Activated CD4-positive, CD25-positive, alpha-beta regulatory T cell (primary cell): ENCODE measurements at regions not wholly inside any gene's neighbourhood (a gene's known extent, or its start where the extent isn't known, plus 50 kb on each side); places are given as distances from the start of the nearest gene placed in this dataset.
"Not testable (repeated sequence)": the region's sequence is repeated elsewhere in the genome, so short reads cannot be mapped to it uniquely, and the experiment has no call there.

Source experiments
- DNase-seq, 4 experiments: peaks; one replicate each; lab custom pipeline; 2025; lab: John Stamatoyannopoulos, UW

DNA sequence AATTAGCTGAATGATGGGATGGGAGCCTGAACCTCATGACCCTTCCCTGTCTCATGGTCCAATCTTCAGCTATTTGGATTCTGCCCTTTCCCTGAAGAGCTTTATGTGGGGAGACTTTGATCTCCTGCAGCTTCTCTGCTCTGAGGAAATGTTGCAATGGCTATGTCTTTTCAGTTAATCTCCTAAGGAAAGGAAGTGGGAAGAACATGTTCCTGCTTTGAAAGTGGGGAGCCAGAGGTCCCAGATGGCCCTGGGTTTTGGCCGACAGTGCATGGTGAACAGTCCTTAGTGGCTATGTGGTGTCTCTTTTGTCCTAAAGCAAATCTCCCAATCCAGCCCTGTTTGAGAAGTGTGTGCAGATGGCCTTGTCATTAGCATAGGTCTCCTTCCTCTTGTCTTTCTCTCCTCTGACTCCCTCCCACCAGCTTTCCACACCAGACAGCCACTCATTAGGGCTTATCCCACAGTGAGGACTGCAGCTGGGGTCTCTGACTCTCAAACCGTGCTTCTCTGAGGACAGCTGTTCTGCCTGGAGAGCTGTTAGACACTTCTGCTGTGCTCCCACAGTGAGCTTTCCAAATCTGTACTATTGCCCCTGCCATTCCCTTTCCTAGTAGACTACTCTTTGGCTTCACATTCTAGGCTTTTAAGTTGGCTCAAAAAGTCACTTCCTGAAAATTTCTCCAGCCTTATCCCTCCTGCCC, 365.8 kb upstream of the UMPS start:
- DNase-seq: no peak

DNA sequence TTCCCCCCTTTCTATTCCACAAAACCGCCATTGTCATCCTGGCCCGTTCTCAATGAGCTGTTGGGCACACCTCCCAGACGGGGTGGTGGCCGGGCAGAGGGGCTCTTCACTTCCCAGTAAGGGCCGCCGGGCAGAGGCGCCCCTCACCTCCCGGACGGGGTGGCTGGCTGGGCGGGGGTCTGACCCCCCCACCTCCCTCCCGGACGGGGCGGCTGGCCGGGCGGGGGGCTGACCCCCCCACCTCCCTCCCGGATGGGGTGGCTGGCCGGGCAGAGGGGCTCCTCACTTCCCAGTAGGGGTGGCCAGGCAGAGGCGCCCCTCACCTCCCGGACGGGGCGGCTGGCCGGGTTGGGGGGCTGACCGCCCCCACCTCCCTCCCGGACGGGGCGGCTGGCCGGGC, 363.6 kb upstream of the UMPS start:
- not testable (repeated sequence) for DNase-seq

DNA sequence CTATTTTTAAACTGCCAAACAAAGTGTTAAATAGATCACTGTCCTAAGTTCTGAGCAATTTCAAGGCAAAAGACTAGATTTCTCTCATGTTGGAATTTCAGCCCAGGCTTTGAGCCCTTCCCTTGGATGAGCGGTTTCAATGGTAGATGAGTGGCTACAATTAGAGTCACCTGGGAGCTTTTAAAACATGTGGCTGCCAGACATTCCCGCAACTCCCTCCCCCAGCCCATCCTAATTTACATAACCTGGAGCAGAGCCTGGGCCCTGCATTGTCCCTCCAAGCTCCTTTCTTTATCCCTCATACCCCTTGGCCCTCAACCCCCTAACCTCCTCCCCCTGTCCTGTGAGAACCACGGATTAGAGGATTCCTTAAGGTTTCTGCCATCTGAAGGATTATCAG, 357.5 kb upstream of the UMPS start:
- DNase-seq: no peak

DNA sequence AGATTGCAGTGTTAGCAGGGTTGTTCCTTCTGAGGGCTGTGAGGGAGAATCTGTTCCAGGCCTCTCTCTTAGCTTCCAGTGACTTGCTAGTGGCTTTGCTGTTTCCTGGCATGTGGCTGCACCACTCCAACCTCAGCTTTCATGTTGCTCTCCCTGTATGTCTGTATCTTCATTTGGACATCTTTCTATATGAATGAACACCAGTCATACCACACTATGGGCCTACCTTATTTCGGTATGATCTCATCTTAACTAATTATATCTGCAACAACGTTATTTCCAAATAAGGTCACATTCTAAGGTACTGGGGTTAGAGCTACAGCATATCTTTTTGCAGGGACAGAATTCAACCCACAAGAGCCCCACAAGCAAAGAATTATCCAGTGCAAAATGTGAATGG, 356.7 kb upstream of the UMPS start:
- DNase-seq: no peak

DNA sequence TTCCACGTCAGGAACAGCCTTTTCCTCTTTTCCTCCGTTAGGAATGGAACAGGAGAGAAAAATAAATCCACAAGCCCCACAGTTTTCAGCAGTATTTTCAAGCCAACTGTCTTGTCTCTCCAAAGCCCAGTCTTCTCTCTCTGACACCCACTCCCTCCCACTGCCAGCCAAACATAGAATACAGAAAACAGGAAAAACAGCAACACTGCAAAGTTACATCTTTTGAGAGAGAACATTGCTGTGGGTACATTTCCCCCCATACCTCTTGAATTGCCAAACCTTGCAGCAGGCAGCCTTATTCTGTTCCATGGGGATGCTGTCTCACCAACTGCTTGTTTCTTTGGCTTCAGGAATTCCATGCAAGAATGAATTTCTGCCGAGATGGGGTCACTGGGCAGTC, 355.7 kb upstream of the UMPS start:
- DNase-seq: no peak

DNA sequence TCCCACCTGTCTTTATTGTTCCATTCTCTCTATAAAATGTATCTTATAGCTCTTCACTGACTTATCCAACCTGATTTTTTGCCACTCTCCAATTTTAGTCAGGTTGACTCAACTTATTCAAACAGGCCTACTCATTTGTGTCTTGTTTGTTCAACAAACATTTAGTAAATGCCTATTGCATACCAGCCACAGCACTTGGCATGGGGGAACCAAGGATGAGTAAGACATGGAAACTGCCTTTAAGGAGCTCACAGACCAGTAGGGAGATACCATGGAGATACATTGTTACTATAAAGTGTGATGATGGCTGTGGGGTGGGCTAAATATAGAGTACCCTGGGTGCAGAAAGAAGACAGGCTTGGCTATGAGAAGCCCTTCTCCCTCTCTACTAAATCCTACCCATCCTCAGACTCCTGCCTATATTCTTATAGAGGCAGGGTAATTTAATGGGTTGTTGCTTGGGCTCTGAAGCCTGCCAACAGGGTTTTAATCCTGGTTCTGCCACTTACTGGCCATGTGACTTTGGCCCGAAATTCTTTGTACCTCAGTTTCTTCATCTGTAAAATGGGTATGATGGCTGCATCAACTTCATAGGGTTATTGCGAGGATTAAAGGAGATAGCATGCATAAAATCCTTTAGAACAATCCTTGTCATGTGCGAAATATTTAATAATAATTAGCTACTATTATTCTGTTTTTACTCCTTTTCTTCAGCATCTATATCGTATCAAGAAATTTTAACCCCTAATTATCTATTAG, 348.5 kb upstream of the UMPS start:
- DNase-seq: no peak

DNA sequence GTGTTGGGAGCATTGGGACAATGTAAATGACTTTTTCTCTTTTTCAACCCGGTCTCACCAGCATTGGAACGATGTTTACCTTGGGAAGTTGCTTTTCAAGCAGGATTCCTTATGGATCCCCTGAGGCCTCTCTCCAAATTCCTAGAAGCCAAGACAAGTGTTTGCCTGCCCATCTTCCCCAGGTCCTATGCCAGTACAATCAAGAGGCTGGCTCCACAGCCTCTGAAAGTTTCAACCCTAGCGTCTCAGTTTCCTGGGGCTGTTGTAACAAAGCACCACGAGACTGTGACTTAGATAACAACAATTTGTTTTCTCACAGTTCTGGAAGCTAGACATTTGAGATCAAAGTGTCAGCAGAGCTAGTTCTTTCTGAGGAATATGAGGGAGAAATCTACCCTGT, 347.2 kb upstream of the UMPS start:
- DNase-seq: no peak

DNA sequence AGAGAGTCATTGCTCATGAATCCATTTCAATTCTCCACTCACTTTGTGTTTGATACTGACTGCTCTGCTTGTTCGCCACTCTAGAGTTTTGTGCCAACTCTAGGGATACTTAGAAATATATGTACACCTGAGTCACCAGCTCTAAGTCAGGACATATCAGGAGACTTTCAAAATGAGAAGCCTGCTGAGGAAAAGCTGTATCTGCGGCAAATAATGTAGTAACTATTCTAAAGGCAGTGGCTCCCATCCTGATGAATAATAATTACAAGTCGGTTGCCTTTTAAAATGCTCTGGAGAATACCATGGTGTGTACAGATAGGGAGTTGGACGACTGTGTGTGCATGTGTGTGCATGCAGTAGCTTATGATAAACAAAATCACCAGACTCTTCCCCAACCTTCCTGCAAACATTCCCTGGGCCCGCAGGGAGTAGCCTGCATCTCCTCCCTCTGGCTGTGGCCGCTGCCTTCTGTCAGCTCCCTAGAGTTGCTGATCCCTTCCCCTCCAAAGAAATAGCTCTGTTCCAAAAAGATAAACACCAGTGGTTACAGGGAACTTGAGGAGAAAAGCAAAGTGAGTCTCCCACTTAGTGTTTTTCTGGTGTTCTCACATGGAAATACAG, 346.3 kb upstream of the UMPS start:
- no peak for DNase-seq

DNA sequence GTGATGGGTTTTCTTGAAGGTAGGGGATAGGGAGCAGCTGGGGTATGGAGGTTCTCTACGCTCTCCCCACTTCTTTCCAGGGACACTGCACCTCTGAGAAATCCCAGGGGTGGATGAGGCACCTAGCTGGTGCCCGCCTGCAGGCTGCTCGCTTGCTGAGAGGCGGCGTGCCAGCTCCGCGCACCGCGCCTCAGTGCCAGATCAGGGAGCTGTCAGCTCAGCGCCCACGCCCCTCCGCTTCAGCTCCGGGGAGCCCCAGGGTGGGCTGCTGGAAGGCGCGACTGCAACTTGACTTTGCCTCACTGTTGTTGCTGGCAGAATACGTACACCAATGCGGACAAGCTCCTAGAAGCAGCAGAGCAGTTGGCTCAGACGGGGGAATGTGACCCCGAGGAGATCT, 345.7 kb upstream of the UMPS start:
- no peak for DNase-seq

DNA sequence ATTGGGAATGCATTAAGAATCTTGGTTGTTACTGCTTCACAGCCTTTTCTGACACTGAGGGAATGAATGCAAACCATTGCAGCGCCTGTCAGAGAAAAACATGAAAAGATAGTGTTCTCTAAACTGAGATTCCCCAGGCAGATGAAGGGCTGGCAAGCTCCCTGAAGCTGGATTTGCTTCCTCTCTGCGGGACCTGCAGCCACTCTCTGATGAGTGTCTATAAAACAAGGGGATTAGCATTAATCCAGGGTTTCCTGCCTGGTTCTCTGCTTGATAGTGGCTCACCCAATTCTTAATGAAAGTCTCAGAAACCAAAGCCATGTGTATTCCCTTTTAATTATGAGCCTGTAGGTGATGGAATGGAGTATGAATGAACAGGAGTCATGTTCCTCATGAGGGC, 344.3 kb upstream of the UMPS start:
- no peak for DNase-seq

DNA sequence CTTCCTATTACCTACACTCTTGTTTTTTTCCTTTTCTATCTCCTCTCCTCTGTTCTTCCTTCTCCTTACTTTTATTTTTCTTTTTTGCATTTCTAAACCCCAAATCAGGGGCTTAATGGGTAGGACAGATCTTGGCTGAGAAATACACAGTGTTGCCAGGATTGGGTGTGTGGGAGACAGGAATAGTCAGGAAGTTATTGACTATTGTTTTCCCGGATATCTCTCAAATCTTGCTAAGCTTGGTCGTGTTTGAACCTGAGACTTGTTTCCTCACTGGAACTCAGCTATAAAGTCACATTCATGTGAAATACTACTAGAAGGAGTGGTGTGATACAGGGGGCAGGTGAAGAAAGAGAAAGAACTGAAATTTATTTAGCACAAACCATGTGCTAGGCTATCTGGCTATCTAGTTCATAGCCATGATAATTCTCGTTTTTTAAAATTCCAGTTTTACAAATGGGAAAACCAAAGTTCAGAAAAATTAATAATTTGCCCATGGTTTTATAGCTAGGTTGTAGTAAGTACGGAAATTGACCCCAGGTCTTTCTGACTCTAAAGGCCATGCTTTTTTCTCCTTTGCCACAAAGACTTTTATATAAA, 343.2 kb upstream of the UMPS start:
- DNase-seq: no peak

DNA sequence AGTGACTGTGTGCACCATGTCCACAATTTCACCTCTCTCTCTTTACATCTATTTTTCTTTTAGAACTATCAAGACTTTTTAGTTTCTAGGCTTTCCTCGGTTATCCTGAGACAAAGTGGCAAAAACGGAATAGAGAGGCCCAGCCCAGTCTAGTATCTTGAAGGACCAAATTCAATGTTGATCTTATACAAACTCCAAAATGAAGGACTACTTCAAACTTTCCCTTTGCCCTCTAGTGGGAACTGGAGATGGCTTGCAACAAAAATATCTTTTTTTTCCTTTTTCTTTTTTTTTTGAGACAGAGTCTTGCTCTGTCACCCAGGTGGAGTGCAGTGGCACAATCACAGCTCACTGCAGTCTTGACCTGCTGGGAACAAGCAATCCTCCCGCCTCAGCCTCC, 338.5 kb upstream of the UMPS start:
- no peak for DNase-seq

DNA sequence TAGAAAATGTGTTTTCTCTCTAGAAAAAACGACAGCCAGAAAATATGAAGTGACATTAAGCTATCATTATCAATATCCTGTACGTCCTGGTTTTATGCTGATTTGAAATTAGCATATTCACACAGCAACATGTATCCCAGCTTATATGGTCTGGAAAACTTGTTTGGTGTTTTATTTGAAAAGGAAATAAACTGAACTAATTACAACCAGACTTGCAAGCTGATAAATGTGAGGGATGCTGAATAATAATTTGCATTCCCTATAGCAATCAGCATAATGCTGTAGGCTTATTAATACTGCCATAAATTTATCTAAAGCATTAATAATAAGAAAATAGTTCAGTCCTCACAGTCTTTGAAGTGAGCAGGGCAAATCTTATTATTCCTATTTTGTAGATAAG, 336.9 kb upstream of the UMPS start:
- no peak for DNase-seq

DNA sequence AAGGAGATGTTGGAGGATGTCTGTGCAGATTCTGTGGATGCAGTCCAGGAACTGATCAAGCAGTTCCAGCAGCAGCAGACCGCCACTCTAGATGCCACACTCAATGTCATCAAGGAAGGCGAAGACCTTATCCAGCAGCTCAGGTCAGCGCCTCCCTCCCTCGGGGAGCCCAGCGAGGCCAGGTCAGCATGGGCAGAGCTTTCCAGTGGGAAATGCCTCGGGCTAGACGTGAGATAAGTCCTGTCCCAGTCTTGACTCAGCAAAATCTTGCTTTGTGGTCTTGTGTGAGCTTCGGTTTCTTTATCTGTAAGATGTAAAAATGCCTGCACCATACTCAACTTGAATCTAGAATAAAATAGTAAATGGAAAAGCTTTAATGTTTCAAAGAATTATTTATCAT, 335.1 kb upstream of the UMPS start:
- DNase-seq: no peak

DNA sequence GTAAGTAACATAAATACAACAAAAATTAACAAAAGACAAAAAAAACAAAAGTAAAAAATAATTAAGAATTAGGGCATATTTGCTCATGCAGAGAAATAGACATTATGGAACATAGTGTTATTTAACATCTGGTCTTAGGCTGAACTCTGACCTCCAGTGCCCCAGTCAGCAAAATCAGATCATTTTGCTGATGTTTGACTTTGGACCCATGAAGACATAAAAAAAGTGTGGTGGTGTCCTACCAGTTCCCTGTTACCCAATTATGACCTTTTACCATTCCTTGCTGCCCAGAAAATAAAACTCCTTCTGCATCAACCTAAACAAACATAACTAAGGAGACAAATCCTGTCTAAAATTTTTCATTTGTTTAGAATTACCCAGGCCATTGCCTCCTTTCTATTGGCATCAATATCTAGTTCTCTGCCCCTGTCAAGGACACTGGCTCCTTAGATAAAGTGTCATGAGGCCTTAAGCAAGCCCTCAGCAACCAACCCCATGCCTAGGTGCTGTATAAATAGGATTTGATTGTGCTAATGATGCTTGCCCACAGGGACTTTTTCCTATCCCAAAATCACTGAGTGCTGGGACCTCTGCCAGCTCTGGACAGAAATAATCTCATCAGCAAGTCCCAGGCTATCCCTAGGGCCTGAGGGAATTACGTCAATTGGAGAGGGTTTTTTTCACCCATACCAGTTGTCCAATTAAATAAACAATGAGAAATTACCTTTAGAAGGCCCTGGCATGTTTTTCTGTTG, 334.5 kb upstream of the UMPS start:
- DNase-seq: no peak

DNA sequence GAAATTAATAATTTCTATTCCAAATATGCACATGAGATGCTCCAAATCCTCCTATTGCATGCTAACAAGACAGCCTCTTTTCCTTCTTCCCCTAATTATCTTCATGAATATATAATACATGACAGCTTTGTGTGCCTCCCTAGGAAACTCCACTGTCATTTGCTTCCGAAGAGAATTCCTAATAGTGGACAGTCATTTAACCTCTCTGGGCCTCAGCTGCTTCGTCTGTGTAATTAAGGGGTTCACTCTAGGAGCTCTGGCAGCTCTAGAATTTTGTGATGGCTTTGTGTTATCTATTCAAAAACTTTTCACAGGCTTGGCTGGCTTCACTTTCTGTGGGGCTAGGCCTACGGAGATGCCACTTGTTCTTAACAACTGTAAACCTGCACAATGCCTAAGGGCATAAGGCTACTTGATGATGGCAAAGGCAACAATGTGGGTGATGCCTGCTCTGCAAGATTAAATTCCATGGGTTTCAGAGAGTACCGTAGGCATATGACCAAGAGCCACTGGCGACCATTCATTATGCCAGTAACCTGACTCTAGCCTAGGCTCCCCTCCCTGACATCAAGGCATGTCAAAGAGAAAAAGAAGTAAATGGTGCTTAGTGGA, 333.8 kb upstream of the UMPS start:
- DNase-seq: no peak

DNA sequence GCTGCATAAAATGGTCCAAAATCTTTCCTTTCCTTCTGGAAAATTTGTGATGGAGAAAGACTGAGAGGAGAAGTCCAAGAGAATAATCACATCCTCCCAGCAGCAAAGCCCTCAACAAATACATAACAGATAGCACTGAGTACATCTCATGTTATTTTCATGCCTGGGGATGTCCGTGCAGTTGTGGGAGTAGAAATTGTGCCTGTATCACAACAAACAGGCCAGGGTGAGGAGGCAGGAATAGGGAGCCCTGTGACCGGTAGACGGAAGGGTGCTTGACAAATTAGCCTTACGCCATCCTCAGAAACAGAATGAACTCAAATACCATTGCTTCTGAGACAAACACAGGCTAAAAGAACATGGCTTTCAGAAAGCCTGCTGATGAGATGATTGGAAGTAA, 333.2 kb upstream of the UMPS start:
- DNase-seq: no peak

DNA sequence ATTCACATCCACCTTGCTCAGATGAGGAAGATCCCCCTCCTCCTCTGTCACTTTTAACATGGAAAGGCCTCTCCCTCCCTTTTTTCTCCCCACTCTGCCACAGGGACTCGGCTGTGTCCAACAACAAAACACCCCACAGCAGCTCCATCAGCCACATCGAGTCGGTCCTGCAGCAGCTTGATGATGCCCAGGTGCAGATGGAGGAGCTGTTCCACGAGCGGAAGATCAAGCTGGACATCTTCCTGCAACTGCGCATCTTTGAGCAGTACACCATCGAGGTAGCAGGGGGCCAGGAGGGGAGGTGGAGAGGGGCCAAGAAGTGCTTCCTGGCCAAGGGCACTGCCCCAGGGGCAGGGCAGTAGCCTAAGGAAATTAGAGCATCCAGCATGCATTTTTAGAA, 331.7 kb upstream of the UMPS start:
- DNase-seq: no peak

DNA sequence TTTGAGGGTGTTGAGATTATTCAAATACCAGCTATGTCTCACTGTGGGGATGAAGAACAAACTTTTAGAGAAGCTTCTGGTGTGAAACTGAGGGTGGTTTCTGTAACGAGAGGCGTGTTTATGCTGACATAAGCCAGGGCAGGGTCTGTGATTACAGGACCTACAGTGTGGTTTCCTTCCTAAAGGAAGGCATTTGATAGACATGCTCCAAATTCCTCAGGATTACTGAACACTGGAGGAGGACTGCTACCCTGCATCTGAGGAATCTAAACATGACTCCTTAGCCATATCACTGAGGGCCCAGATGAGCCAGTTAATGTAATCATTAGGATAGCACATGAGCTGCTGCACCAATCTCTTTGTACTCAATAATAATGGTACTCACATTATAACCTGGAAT, 328.4 kb upstream of the UMPS start:
- no peak for DNase-seq

DNA sequence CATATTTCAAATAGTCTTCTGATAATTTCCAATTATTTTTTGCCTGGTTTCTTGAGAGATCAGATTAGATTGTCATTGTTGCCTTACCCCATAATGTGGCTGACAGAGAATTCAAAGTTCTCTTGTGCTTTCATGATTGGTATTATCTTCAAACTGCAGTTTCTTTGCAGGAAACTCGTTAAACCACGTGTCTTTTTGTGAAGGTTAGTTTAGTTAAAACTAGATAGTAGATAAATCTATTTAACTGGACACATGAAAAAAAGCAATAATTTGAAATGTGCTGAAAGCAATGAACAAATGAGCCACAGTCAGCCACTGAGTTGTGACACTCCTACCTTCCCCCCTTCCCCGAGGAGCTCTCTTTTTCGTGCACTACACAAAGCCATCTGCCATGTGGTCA, 327.5 kb upstream of the UMPS start:
- DNase-seq: no peak

DNA sequence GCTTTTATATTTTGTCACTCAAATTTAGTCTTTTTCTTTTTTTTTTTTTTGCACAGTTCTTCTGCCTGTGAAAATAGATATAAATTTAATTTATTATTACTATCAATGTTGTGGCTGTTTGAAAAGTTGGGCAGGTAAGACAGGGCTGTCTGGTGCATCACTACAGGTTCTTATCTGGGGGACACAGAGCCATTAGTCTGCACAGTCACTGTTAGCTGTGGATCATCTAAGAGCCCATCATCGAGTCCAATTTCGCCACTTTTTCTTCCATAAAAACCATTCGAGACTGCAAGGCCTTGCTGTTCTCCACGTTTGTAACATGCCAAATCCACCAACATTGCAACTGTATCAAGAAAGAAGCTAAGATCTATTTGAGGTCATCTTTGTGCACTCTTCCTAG, 325.6 kb upstream of the UMPS start:
- no peak for DNase-seq

DNA sequence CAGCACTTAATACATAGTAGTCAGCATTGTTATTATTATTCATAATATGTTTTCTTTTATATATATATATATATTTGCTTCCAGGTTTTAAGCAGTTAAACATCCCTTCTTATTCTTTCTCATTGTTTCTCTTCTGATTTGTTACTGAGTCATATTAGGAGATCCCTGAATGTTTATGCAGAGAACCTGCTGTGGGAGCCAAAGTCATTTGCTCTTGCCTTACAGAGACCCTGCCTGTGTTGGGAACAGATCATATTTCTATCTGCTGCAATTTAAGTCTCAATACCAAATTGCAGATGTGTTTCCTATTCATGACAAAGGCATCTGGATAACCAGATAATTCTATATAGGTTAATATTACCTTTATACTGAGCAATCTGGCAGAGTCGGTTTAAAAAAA, 323.0 kb upstream of the UMPS start:
- no peak for DNase-seq
